Adrenal gland (tissue), 5 donors: ENCODE measurements at regions not wholly inside any gene's neighbourhood (a gene's known extent, or its start where the extent isn't known, plus 50 kb on each side); places are given as distances from the start of the nearest gene placed in this dataset.

Source experiments
- CTCF ChIP-seq, 6 experiments: fragments of 450-650 bp in 4 of 6; fragments of 200-600 bp in 2 of 6; sonication (generic) in 1 of 6; IDR thresholded peaks; 1 replicate in 5 of 6; 2 replicates in 1 of 6; pipeline versions ENCODE4 v1.5.1 to v1.8.0; 2016 to 2021; ENCODE audit warnings: antibody characterized with exemption in 6 of 6, mild to moderate bottlenecking in 2 of 6, moderate library complexity in 1 of 6
- POLR2A ChIP-seq, 2 donors: fragments of 450-650 bp; IDR thresholded peaks; one replicate each; pipeline ENCODE4 v1.6.1; 2017; ENCODE audit warnings: antibody characterized with exemption in 2 of 2, mild to moderate bottlenecking in 2 of 2, moderate library complexity in 1 of 2
- donor health status: DM: no; HTN: no; CAD: no.

- TF ChIP-seq CTCF (IDR thresholded peaks at IDR 0.05) (no peak), POLR2A (IDR thresholded peaks at IDR 0.05) (no peak)
Observed at GRCh38 chr1:221227872-221228337, 348.7 kb downstream of the HLX start.
